ENCODE measurements at regions not wholly inside any gene's neighbourhood (a gene's known extent, or its start where the extent isn't known, plus 50 kb on each side); places are given as distances from the start of the nearest gene placed in this dataset.

DNA sequence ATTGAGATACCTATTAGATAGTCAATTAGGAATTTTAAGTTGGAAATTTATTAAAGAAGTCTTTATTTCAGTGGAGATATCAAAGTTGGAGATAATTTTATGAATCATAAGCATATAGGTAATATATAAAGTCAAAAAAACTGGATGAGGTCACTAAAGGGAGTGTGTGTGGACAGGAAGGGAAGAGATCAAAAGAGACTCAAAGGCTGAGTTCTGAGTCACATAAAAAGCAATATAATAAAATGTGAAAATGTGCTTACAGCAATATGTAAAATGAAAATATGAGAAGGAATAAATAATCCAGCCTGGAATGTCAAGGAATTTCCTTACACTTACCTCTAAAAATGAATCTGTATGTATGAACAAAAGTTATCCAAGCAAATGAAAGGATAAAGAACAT lies 583.3 kb upstream of the SORCS1 start:
- DNase-seq (ENCODE audit: extremely low read depth, low read depth) = no peak
- H3K4me3 ChIP-seq (replicated peaks; ENCODE audit: low read depth, low read length) = no peak overlapping the region
- TF ChIP-seq, protein P1, sequence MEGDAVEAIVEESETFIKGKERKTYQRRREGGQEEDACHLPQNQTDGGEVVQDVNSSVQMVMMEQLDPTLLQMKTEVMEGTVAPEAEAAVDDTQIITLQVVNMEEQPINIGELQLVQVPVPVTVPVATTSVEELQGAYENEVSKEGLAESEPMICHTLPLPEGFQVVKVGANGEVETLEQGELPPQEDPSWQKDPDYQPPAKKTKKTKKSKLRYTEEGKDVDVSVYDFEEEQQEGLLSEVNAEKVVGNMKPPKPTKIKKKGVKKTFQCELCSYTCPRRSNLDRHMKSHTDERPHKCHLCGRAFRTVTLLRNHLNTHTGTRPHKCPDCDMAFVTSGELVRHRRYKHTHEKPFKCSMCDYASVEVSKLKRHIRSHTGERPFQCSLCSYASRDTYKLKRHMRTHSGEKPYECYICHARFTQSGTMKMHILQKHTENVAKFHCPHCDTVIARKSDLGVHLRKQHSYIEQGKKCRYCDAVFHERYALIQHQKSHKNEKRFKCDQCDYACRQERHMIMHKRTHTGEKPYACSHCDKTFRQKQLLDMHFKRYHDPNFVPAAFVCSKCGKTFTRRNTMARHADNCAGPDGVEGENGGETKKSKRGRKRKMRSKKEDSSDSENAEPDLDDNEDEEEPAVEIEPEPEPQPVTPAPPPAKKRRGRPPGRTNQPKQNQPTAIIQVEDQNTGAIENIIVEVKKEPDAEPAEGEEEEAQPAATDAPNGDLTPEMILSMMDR (IDR thresholded peaks at IDR 0.05; ENCODE audit: low read depth, low read length, missing control alignments) = no peak

DNA sequence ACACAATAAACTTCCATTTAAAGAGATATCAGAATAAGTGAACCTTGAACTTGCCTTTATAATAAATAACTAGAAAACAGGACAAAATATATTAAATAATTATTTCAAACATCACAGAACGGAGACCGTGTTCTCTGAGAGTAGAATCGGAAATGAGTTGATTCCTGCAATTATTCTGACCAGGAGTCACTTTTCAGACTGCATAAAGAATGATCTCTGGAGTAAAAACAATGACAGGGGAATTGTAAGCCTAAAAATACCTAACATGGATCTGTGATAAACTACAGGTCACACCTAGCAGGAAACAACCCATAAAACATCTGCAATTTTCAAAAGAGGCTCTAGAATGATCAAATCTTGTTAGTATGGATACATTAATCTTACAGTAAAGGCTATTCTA lies 577.5 kb upstream of the SORCS1 start:
- no peak overlapping the region for H3K4me3 ChIP-seq (replicated peaks; ENCODE audit: low read depth, low read length)
- TF ChIP-seq, protein P1 (IDR thresholded peaks at IDR 0.05; ENCODE audit: low read depth, low read length, missing control alignments) = no peak
- no peak for DNase-seq (ENCODE audit: extremely low read depth, low read depth)

DNA sequence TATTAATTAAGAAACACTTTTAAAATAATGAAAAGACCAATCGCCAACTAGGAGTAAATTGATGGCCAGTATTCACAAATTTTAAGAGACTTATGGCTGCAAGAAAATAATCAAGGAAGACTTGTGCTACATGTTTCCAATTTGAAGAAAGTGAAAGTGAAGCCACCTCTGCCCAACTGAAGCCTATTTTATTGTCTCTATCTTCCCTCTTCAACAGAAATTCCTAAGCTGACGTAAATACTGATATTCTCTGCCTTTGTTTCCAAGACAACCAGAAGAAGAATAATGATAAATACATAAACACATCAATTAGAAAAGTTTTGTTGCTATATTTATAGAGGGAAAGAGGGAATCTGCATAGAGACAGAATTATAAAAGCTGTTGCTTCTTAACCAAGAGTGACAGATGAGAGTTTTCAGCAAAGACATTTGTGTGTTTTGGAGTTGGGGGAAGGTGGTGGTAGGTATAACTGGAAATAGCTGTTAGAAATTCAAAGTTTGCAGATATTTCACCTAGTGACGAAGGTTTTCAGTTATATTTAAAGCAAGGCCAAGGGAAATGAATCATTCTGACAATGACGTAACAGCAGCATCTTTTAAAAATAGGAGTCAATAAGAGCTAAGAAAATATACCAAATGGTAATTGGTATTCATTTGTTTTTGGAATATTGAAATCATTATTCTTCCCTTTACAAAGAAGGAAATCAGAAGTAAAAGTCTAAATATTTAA lies 576.6 kb upstream of the SORCS1 start:
- H3K4me3 ChIP-seq (replicated peaks; ENCODE audit: low read depth, low read length) = no peak overlapping the region
- TF ChIP-seq, protein P1 (IDR thresholded peaks at IDR 0.05; ENCODE audit: low read depth, low read length, missing control alignments) = no peak

DNA sequence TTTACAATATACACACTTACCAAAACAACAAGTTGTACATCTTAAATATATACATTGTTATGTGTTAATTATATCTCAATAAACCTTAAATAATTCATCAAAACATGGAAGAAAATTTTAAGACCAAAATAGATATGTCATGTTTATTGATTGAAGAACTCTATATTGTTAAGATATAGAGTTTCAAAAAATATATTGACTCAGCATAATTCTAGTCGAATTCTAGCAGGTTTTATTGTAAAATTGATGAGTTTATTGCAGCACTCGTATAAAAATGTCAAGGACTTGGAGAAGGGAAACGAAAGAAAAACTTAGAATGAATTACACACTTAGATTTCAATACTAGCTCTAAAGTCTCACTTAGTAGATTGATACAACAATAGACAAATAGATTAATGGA lies 575.4 kb upstream of the SORCS1 start:
- no peak for DNase-seq (ENCODE audit: extremely low read depth, low read depth)
- TF ChIP-seq, protein P1 (IDR thresholded peaks at IDR 0.05; ENCODE audit: low read depth, low read length, missing control alignments) = no peak
- no peak overlapping the region for H3K4me3 ChIP-seq (replicated peaks; ENCODE audit: low read depth, low read length)

More for the DNA sequence above, 576.6 kb upstream of the SORCS1 start:
- DNase-seq (ENCODE audit: extremely low read depth, low read depth) = no peak

DNA sequence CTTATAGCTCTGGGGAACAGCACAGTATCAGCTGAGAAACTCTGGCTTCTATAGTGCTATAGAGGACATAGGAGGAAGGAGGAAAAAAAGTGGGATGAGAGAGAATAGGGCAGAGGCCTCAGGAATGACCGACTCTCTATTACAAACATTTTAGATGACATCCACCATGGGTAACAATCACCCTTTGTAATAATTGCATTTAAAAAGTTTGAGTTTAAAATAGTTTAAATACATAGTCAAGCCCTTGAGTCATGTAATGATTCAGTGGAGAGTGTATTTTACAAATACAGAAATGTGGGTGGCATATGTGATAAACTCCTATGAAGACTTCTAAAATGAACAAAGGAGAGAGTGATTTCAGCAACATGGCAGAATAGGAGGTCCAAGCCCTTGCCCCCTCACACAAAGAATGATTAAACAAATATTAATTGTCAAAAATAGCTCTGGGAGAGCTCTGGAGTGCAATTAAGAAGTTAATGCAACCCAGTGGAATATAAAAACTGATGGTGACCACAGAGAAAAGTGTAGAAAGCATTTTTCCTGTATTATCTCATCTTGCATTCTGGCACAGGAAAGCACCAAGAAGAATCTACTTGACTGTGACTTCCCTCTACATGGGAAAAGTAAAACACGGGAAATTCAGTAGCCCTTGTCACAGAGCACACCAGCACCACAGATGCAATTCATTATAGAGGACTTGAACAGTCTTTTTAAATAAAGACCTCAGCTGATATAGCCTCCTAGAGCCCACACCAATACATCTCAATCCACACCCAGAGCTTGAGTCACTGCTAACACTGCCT lies 569.0 kb upstream of the SORCS1 start:
- no peak for DNase-seq (ENCODE audit: extremely low read depth, low read depth)
- no peak overlapping the region for H3K4me3 ChIP-seq (replicated peaks; ENCODE audit: low read depth, low read length)

DNA sequence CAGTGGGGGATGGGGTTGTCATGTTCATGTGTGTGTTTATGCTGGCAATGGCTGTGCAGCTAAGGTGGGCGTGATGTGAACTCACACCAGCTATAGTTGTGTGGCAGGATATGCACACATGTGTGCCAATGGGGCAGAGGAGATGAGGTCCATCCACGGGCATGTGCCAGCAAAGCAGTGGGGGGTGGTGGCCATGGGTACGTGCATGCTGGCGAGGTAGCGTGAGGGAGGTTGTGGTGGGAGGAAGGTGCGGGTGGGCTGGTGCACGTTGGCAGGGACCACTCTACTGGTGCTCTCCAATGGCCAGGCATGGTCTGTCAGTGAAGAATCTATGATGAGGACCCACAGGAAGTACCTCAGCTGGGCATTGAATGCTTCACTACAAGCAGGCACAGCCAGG lies 567.5 kb upstream of the SORCS1 start:
- no peak overlapping the region for H3K4me3 ChIP-seq (replicated peaks; ENCODE audit: low read depth, low read length)
- no peak for DNase-seq (ENCODE audit: extremely low read depth, low read depth)
- TF ChIP-seq, protein P1 (IDR thresholded peaks at IDR 0.05; ENCODE audit: low read depth, low read length, missing control alignments) = no peak

More for the DNA sequence above, 569.0 kb upstream of the SORCS1 start:
- TF ChIP-seq, protein P1 (IDR thresholded peaks at IDR 0.05; ENCODE audit: low read depth, low read length, missing control alignments) = no peak
